K562 (cell line): ENCODE measurements at regions not wholly inside any gene's neighbourhood (a gene's known extent, or its start where the extent isn't known, plus 50 kb on each side); places are given as distances from the start of the nearest gene placed in this dataset.

Experiments used
- ATAC-seq: fragments of 200-7000 bp; cut with Tn5 transposase; 3 replicates; pipeline ENCODE4 v1.9.1; 2020; ENCODE audit warnings: moderate library complexity
- BruUV-seq: library from RNA; stranded (reverse); fragments of 400-500 nt; replicated peaks from 2 replicates; lab custom pipeline; 2021; lab: Mats Ljungman, UMichigan
- CTCF ChIA-PET: fragments of 300-600 bp; formaldehyde crosslinking; extraction: SDS; loops from one replicate; lab custom pipeline; 2021; ENCODE audit warnings: low intra/inter-chr PET ratio; lab: Yijun Ruan, JAX
- POLR2A ChIA-PET: fragments of 300-600, 350-650 bp; sonication (Branson Sonifier 250); formaldehyde crosslinking; extraction: SDS; loops from one replicate; lab custom pipeline; 2021; ENCODE audit warnings: antibody characterized with exemption, inconsistent platforms; lab: Yijun Ruan, JAX
- DNase-seq, 4 experiments: peaks; one replicate each; pipeline versions ENCODE4 v3.0.0 to v3.0.0-alpha.2; 2011 to 2018; ENCODE audit warnings: low spot score in 3 of 4, mixed read lengths in 3 of 4; ENCODE audit errors: extremely low read depth in 1 of 4
- FAIRE-seq: peaks from 2 replicates; lab custom pipeline; 2011; peaks lifted over from hg19 to GRCh38; lab: Jason Lieb, UNC
- H2AFZ ChIP-seq: 2 replicates; pipeline ENCODE4 v1.6.0; 2011; ENCODE audit warnings: low read depth, low read length, control low read depth, inconsistent platforms
- H3K27ac ChIP-seq: fragments of 200-600 bp; 3 replicates; pipeline ENCODE4 v1.8.0; 2011; ENCODE audit warnings: low read depth, mild to moderate bottlenecking, control low read depth, inconsistent platforms, low read length, moderate library complexity, mixed read lengths; ENCODE audit errors: extremely low read depth
- H3K27me3 ChIP-seq, 2 experiments: fragments of 300-600 bp in 1 of 2; 2 replicates in 1 of 2; 3 replicates in 1 of 2; pipeline versions ENCODE4 v1.6.0 to v1.8.0; 2011; ENCODE audit warnings: inconsistent platforms in 2 of 2, low read length in 2 of 2, mild to moderate bottlenecking in 1 of 2, mixed read lengths in 1 of 2, moderate library complexity in 1 of 2; ENCODE audit not compliant: control insufficient read depth in 2 of 2, insufficient read depth in 2 of 2
- H3K36me3 ChIP-seq: fragments of 300-600 bp; 3 replicates; pipeline ENCODE4 v1.8.0; 2011; ENCODE audit warnings: mild to moderate bottlenecking, low read length, inconsistent platforms; ENCODE audit not compliant: control insufficient read depth, insufficient read depth
- H3K4me1 ChIP-seq, 2 experiments: fragments of 200-600 bp in 1 of 2; replicated peaks in 1 of 2; 2 replicates in 1 of 2; 3 replicates in 1 of 2; pipeline versions ENCODE4 v1.5.1 to v1.8.0; 2011; ENCODE audit warnings: inconsistent platforms in 2 of 2, low read length in 2 of 2, mild to moderate bottlenecking in 1 of 2, mixed read lengths in 1 of 2, moderate library complexity in 1 of 2; ENCODE audit not compliant: control insufficient read depth in 2 of 2, insufficient read depth in 2 of 2
- H3K4me2 ChIP-seq: 2 replicates; pipeline ENCODE4 v1.6.1; 2011; ENCODE audit warnings: low read length, control low read depth, inconsistent platforms, mixed read lengths; ENCODE audit not compliant: insufficient read depth
- H3K4me3 ChIP-seq: fragments of 200-600 bp; sonication (generic), shearing (Covaris generic); 2 replicates; pipeline ENCODE4 v1.5.1; 2016; ENCODE audit warnings: control low read depth, inconsistent platforms
- H3K79me2 ChIP-seq: fragments of 200-600 bp; 3 replicates; pipeline ENCODE4 v1.8.0; 2011; ENCODE audit warnings: low read length, inconsistent platforms; ENCODE audit not compliant: control insufficient read depth, insufficient read depth
- H3K9ac ChIP-seq, 2 experiments: 2 replicates each; pipeline versions ENCODE4 v1.6.0 to v1.6.1; 2011; ENCODE audit warnings: low read depth in 2 of 2, low read length in 2 of 2, control low read depth in 1 of 2, inconsistent platforms in 1 of 2, mild to moderate bottlenecking in 1 of 2, mixed read lengths in 1 of 2; ENCODE audit not compliant: insufficient read depth in 1 of 2
- H3K9me1 ChIP-seq: one replicate; pipeline ENCODE4 v1.6.0; 2011; ENCODE audit warnings: inconsistent platforms, mild to moderate bottlenecking, low read length, moderate library complexity; ENCODE audit not compliant: control insufficient read depth, insufficient read depth
- H3K9me3 ChIP-seq: replicated peaks from 2 replicates; pipeline ENCODE4 v1.5.1; 2011; ENCODE audit warnings: low read depth, low read length, inconsistent platforms; ENCODE audit not compliant: control insufficient read depth, insufficient read depth
- H4K20me1 ChIP-seq: replicated peaks from 2 replicates; pipeline ENCODE4 v1.6.1; 2011; ENCODE audit warnings: low read length, inconsistent platforms, mixed read lengths; ENCODE audit not compliant: control insufficient read depth, insufficient read depth
- ELF2 ChIP-seq: fragments of 250-450 bp; sonication (Bioruptor Pico); IDR thresholded peaks from 2 replicates; pipeline ENCODE4 v1.5.0; 2021; ENCODE audit warnings: mild to moderate bottlenecking
- FOXP4 ChIP-seq: sonication (generic); formaldehyde crosslinking; IDR thresholded peaks from 2 replicates; pipeline ENCODE4 v1.8.0; 2022; ENCODE audit warnings: mild to moderate bottlenecking, missing genetic modification reagents, borderline replicate concordance
- MNT ChIP-seq, 2 experiments: fragments of 450-650 bp; conservative IDR thresholded peaks; 2 replicates each; pipeline ENCODE4 v1.6.1; 2017; ENCODE audit warnings: mild to moderate bottlenecking in 2 of 2, moderate library complexity in 2 of 2
- NELFE ChIP-seq: IDR thresholded peaks from 2 replicates; pipeline ENCODE4 v1.6.1; 2011; ENCODE audit warnings: mild to moderate bottlenecking; ENCODE audit not compliant: insufficient read depth, insufficient read length
- NR0B1 ChIP-seq: fragments of 450-650 bp; IDR thresholded peaks from one replicate; pipeline ENCODE4 v1.6.1; 2018; ENCODE audit warnings: mild to moderate bottlenecking, moderate library complexity; ENCODE audit not compliant: partially characterized antibody
- SMAD1 ChIP-seq: fragments of 150-350 bp; IDR thresholded peaks from 2 replicates; pipeline ENCODE4 v1.6.1; 2014; ENCODE audit warnings: low read length, low read depth; ENCODE audit not compliant: partially characterized antibody
- TARDBP ChIP-seq: fragments of 450-650 bp; IDR thresholded peaks from 2 replicates; pipeline ENCODE4 v1.6.1; 2016
- ZNF41 ChIP-seq: fragments of 250-450 bp; sonication (Bioruptor Pico); conservative IDR thresholded peaks from 2 replicates; pipeline ENCODE4 v1.4.0; 2020; ENCODE audit warnings: mild to moderate bottlenecking
- ZNF584 ChIP-seq: fragments of 200-800 bp; sonication (Bioruptor generic); IDR thresholded peaks from 2 replicates; pipeline ENCODE4 v1.6.1; 2016; ENCODE audit warnings: low read depth, mild to moderate bottlenecking, missing genetic modification characterization, missing compliant biosample characterization
- WGBS: fragments of 100-300 bp; shearing (Covaris generic); methylation state at CpG from one replicate; pipeline ENCODE4 v1.1.6; 2016; ENCODE audit warnings: low coverage, mixed read lengths; ENCODE audit not compliant: insufficient coverage; ENCODE audit errors: missing lambda C conversion rate; 5-methylcytosine and 5-hydroxymethylcytosine counted together
- in situ Hi-C: fragments of 300-500 bp; cut with MboI; formaldehyde crosslinking; loops from 4 replicates; pipeline ENCODE4 v1.15.0; 2018; ENCODE audit warnings: inconsistent platforms, mixed read lengths
- intact Hi-C: fragments of 100-400 bp; cut with micrococcal nuclease; formaldehyde crosslinking; loops from 2 replicates; pipeline ENCODE4 v1.14.2; 2022

GRCh38 chr2:120964819-120965218, 229.2 kb downstream of the GLI2 start:
- WGBS = 0% methylated on average over 2 of the region's 2 CpGs
- no peak overlapping the region for H3K4me3 ChIP-seq
- H3K27me3 ChIP-seq = peaks cover 6 to 81% of the 10 kb centered on the region in 2 experiments; a peak in 4 of 5 replicates
- CTCF ChIA-PET = no interaction called here
- no peaks in the 10 kb centered on the region for H3K79me2 ChIP-seq
- FAIRE-seq (no peak), DNase-seq (no peak), ATAC-seq (no peak)
- no peaks in the 10 kb centered on the region for H3K4me1 ChIP-seq
- H4K20me1 ChIP-seq = peaks cover 9% of the 10 kb centered on the region; the same call in 1 of the 2 replicates
- no peaks in the 10 kb centered on the region for H3K36me3 ChIP-seq
- no peak overlapping the region for H2AFZ ChIP-seq
- no peak overlapping the region for H3K4me2 ChIP-seq
- in situ Hi-C loops = no loop called here
- TF ChIP-seq ELF2 (CRISPR knock-in tag) (no peak), ZNF41 (CRISPR knock-in tag) (no peak), ZNF584 (CRISPR knock-in tag) (no peak), SMAD1 (no peak), NR0B1 (no peak), FOXP4 (CRISPR knock-in tag) (no peak), TARDBP (no peak), MNT (conservative IDR thresholded peaks at IDR 0.05) (no peak), NELFE (no peak)
- no peak overlapping the region for H3K27ac ChIP-seq
- intact Hi-C loops = no loop called here
- H3K9me1 ChIP-seq = no peaks in the 10 kb centered on the region
- H3K9ac ChIP-seq = no peak overlapping the region
- H3K9me3 ChIP-seq = no peaks in the 10 kb centered on the region
- no TSS peak for BruUV-seq
- POLR2A ChIA-PET = interaction anchor here (0.7 kb wide), 1 partner anchor 93 kb away, joined by 3 read pairs; no protein-coding TSS in a partner anchor
